ENCODE measurements at regions not wholly inside any gene's neighbourhood (a gene's known extent, or its start where the extent isn't known, plus 50 kb on each side); places are given as distances from the start of the nearest gene placed in this dataset.
"Not testable (repeated sequence)": the region's sequence is repeated elsewhere in the genome, so short reads cannot be mapped to it uniquely, and the experiment has no call there.

GRCh38 chr6:4677751-4678065 lies 98.5 kb upstream of the CDYL start:
- no peak overlapping the region for H3K4me3 ChIP-seq (ENCODE audit: low read depth, low read length)

GRCh38 chr6:4677011-4677750 lies 99.0 kb upstream of the CDYL start:
- H3K4me3 ChIP-seq (ENCODE audit: low read depth, low read length), result no peak overlapping the region

GRCh38 chr6:4676016-4676415 lies 100.2 kb upstream of the CDYL start:
- H3K4me3 ChIP-seq (ENCODE audit: low read depth, low read length), result no peak overlapping the region

- no peak overlapping the region for H3K4me3 ChIP-seq (ENCODE audit: low read depth, low read length)
Measured at GRCh38 chr6:4675121-4675520, 101.1 kb upstream of the CDYL start.

GRCh38 chr6:4673861-4674260 lies 102.3 kb upstream of the CDYL start:
- no peak overlapping the region for H3K4me3 ChIP-seq (ENCODE audit: low read depth, low read length)

- no peak overlapping the region for H3K4me3 ChIP-seq (ENCODE audit: low read depth, low read length)
Measured at GRCh38 chr6:4672772-4673171, 103.4 kb upstream of the CDYL start.

- no peak overlapping the region for H3K4me3 ChIP-seq (ENCODE audit: low read depth, low read length)
Measured at GRCh38 chr6:4671587-4672115, 104.6 kb upstream of the CDYL start.

- H3K4me3 ChIP-seq (ENCODE audit: low read depth, low read length), result no peak overlapping the region
Measured at GRCh38 chr6:4670824-4671409, 105.3 kb upstream of the CDYL start.

GRCh38 chr6:4670290-4670689 lies 105.9 kb upstream of the CDYL start:
- H3K4me3 ChIP-seq (ENCODE audit: low read depth, low read length), result no peak overlapping the region

GRCh38 chr6:4668271-4669179 lies 107.7 kb upstream of the CDYL start:
- H3K4me3 ChIP-seq (ENCODE audit: low read depth, low read length), result no peak overlapping the region

GRCh38 chr6:4667591-4667990 lies 108.6 kb upstream of the CDYL start:
- H3K4me3 ChIP-seq (ENCODE audit: low read depth, low read length), result no peak overlapping the region

GRCh38 chr6:4666886-4667513 lies 109.2 kb upstream of the CDYL start:
- no peak overlapping the region for H3K4me3 ChIP-seq (ENCODE audit: low read depth, low read length)

- H3K4me3 ChIP-seq (ENCODE audit: low read depth, low read length), result no peak overlapping the region
Measured at GRCh38 chr6:4665489-4666417, 110.5 kb upstream of the CDYL start.

GRCh38 chr6:4664911-4665310 lies 111.3 kb upstream of the CDYL start:
- no peak overlapping the region for H3K4me3 ChIP-seq (ENCODE audit: low read depth, low read length)

- no peak overlapping the region for H3K4me3 ChIP-seq (ENCODE audit: low read depth, low read length)
Measured at GRCh38 chr6:4664117-4664626, 112.0 kb upstream of the CDYL start.

GRCh38 chr6:4662886-4663285 lies 113.3 kb upstream of the CDYL start:
- no peak overlapping the region for H3K4me3 ChIP-seq (ENCODE audit: low read depth, low read length)

GRCh38 chr6:4661391-4661790 lies 114.8 kb upstream of the CDYL start:
- no peak overlapping the region for H3K4me3 ChIP-seq (ENCODE audit: low read depth, low read length)

- no peak overlapping the region for H3K4me3 ChIP-seq (ENCODE audit: low read depth, low read length)
Measured at GRCh38 chr6:4660377-4661321, 115.6 kb upstream of the CDYL start.

GRCh38 chr6:4659719-4660118 lies 116.5 kb upstream of the CDYL start:
- not testable (repeated sequence) for H3K4me3 ChIP-seq (ENCODE audit: low read depth, low read length)
